Inflammatory macrophage (primary cell): ENCODE measurements at regions not wholly inside any gene's neighbourhood (a gene's known extent, or its start where the extent isn't known, plus 50 kb on each side); places are given as distances from the start of the nearest gene placed in this dataset.
"Not testable (repeated sequence)": the region's sequence is repeated elsewhere in the genome, so short reads cannot be mapped to it uniquely, and the experiment has no call there.

Source experiments
- DNase-seq, 2 donors: peaks; one replicate each; pipeline ENCODE4 v3.0.0-alpha.2; 2020 to 2022

DNA sequence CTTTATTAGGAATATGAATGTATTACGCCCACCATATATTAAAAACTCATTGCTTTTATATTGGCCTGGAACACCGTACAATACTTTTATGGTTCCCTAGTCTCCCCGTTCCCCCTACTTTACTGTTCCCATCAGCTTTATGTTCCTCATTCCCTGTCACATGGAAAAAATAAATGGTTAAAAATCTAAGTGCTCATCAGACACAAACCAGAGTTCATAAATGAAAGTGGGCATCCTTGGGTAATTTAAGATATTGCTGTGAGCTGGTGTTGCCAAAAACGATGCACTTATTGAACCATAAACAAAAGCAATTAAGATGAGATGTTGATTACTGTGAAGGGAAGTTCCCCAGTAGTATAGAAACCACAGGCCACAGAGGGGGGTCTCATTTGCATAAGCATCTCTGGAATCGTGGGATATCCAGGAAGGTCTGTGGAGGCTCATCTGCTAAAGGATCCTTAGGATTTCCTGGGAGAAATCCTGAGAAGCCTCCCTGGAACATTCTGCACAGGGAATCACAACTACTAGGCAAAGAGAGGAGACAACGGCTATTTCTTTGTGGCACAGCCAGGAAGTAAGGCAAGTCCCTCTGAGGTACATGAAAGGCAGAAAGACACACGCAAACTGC, 591.4 kb upstream of the CDH11 start:
- no peak for DNase-seq

DNA sequence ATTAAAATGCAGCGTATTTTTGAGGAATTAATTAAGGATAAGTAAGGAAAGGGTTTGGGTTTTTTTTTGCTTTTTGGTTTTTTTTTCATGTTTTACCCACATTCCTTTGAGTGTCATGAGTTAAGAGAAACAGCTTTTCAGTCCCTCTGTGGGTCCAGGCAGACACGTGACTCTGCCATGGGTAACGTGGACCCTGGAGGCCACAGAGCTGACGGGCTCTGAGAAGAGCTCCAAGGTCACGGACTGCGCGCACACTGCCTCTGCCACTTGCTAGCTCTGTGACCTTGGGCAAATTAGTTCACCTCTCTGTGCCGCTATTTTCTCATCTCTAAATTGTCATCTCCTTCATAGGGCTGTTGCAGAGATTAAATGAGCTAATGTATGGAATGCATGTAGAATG, 588.2 kb upstream of the CDH11 start:
- no peak for DNase-seq

DNA sequence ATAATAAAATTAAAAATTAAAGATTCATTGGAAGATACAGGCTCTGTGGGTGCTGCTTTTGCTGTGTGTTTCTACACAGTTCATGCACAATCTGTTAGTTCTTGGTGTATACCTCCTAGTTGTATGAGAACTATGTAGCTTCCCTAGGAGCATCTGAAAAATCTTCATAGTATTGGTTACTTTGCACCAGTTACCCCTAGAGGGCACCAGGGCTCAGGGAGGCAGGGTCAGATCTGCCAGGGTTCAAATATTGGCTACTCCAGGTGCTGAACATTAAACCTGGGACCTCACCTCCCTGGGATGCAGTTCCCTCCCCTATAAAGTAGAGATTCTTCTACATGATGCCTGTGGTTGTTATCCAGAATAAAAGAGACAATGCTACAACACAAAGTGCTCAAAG, 583.0 kb upstream of the CDH11 start:
- no peak for DNase-seq

DNA sequence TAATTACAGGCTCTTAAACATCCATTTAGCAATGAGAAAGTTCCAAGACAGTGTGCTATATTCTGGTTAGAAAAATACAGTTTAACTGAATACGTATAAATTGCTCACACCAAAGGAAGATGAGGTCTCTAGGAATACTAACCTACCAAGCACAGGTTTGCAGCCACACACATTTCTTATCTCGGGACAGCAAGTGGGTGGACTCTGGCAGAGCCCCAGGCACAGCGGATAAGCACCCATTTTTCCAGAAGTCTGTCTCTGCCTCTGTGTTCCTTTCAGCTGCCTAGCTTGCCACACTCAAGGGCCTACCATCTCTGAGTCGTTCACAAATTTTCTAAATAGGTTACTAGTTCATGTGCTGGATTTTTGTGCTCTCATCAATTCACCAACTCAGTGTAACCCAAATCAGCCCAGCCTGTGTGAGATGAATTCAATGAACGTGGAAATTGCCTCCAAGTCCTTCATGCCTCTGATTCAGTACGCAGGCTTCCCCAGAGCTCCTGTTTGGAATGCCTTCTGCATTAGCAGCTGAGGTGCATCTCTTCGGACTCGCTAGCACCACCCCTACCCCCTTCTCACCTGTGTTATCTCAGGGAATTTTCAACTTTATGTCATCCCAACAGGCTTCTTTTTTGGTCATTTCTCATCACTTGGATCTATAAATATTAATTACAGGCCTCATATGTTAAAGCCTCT, 581.0 kb upstream of the CDH11 start:
- DNase-seq, result no peak

- no peak for DNase-seq
Measured at GRCh38 chr16:65700596-65700995, 578.7 kb upstream of the CDH11 start.

- no peak for DNase-seq
Measured at GRCh38 chr16:65698791-65699321, 577.0 kb upstream of the CDH11 start.

DNA sequence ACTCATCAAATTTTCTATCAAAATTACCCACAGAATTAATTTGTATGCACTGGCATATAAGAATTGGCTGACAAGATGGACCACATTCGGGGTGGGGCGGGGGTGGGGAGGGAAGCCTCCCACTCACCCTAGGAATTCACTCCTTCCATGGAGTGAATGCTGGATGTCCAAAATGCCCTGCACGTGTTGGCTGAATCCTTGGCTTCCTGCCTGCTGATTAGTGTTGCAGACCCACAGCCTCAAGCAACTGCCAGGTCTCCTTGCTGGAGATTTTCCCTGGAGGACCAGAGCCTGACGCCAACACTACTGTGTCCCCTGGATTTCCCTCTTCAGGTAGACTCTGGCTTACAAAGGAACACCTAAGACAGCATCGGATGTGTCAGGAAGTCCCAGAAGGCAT, 575.7 kb upstream of the CDH11 start:
- DNase-seq, result no peak

DNA sequence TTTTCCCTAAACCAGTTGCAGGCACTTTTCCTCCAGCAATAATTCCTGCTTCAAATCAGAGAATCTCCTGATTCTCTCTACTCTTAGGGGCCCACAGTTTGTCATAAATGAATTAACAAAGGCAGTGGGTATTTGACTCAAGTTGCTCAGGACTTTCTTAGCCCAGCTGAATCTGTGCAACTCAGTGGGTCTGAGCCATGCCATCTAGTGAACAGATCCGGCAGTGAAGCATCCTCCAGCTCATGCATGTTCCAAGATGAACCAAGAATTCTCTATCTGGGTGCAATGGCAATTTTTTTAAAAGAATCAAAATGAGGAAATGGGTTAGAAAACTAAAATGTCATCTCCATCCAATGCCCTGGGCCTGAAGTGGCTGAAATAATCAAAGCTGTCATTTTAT, 575.2 kb upstream of the CDH11 start:
- no peak for DNase-seq

DNA sequence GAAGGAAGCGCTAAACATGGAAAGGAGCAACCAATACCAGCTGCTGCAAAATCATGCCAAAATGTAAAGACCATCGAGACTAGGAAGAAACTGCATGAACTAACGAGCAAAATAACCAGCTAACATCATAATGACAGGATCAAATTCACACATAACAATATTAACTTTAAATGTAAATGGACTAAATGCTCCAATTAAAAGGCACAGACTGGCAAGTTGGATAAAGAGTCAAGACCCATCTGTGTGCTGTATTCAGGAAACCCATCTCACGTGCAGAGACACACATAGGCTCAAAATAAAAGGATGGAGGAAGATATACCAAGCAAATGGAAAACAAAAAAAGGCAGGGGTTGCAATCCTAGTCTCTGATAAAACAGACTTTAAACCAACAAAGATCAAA, 570.0 kb upstream of the CDH11 start:
- DNase-seq, result not testable (repeated sequence)

DNA sequence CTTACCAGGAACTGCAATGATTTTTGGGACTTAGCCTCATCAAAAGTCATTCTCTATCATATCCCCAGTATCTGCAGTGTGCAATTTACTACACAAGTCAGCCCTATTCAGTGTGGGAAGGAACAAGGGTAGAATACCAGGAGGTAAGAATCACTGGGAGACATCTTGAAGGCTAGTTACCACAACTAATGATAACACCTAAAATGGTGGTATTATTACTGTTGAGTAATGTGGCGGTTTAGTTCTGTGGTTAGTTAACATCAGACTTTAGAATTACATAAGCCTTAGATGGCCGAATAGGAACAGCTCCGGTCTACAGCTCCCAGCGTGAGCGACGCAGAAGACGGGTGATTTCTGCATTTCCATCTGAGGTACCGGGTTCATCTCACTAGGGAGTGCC, 567.9 kb upstream of the CDH11 start:
- no peak for DNase-seq

GRCh38 chr16:65688301-65688700, 566.4 kb upstream of the CDH11 start:
- DNase-seq, result peak in 1 of 2 donors; percentile 55

- no peak for DNase-seq
Measured at GRCh38 chr16:65684230-65684629, 562.4 kb upstream of the CDH11 start.

DNA sequence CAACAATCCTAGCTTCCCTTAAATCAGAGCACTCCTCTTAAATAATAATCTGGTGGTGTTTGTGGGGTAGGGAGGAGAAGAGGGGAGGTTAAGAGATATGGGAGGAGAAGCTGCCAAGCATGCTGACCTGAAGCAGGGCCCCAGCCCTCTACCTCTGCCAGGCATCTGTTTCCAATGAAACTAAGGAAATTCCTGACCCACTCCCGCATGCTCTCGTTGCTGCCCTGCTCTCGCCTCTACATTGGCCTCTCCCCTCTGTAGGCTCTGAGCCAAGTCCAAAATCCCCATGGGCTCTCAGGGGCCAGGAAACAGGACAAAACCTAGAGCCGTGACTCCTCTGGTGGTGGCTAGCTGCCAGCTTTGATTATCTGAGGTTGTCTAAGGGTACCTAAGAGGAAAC, 559.5 kb upstream of the CDH11 start:
- no peak for DNase-seq

DNA sequence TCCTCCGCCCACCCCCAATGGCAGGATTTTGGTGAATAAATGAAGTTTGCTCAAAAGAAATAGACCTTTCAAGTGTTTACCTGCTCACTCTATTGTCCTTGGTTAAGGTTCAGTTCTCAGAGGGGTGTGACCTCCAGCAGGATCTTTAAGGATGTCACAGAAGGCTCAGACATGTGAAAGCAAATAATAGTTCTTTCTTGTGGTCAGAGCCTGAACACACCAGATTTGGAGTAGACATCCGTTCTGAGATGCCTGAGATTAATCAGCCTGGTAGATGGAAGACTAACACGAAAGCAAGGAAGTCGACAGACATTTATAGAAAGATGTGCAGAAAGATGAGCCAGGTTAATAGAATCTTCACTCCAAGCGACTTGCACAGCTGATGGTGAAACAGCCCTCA, 557.9 kb upstream of the CDH11 start:
- DNase-seq, result no peak

GRCh38 chr16:65675161-65675560, 553.3 kb upstream of the CDH11 start:
- DNase-seq, result no peak

DNA sequence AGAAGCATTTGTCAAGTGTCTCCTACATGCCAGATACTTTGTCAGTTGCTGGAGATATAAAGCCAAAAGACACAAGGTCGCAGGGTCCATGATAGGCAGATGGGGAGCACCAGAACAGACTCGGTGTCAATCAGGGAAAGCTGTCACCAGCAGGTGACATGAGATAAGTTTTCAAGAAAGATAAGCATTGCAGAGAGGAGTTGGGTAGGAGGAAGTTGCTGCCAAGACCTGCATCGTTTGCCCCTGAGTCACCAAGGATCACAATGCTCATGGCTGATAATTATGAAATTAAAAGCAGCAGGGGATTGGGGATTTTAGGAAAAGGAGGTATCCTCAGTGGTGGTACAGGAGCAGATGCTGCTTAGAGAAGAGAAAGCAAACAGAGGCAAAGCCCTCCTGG, 551.1 kb upstream of the CDH11 start:
- DNase-seq, result no peak

GRCh38 chr16:65671071-65671470, 549.2 kb upstream of the CDH11 start:
- peak; percentile 26 to 30 for DNase-seq

- no peak for DNase-seq
Measured at GRCh38 chr16:65668064-65668595, 546.3 kb upstream of the CDH11 start.

DNA sequence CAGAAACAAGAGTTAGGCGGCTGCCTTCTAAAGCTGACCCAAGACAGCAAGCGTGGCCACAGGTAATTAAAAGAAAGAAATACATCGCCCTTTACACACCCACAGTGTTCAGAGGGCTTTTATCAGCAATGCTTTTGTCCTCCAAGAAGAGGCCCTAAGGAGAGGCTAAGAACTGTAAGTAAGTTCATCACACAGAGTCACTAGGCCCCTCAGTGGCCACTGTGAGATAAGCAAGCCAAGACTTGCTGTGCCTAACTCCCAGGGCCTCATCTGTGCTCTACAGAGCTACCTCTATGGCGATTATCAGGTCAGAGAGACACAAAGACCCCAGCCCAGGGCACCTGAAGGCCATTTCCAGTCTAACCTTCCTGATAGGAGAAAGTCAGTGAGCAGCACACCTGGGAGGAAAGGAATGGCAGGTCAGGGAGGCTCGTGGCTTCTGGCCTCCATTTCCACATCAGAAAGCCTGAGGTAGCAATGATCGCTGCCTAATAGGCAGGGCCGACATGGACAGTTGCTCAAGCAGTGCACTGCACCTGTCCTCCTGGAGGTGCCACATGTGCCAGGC, 545.2 kb upstream of the CDH11 start:
- no peak for DNase-seq

GRCh38 chr16:65666132-65666941, 544.5 kb upstream of the CDH11 start:
- no peak for DNase-seq

DNA sequence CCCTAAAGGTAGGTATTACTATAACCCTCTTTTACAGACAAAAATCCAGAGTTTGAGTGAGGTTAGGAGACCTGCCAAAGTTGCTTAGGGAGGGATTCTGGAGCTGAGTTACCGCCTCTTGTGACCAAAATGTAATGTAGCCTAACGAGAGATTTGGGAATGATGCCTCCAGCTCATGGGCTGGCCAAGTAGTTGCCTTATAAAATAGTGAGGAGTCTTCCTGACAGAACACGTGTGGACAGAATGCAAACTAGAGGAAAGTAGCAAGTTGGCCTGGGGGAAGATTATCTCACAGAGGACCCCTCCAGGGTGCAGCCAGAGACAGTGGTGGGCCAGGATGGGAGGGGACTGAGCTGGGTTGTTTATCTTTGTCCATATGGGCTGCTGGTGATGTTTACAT, 543.7 kb upstream of the CDH11 start:
- no peak for DNase-seq

- DNase-seq, result no peak
Measured at GRCh38 chr16:65663774-65664173, 541.9 kb upstream of the CDH11 start.

DNA sequence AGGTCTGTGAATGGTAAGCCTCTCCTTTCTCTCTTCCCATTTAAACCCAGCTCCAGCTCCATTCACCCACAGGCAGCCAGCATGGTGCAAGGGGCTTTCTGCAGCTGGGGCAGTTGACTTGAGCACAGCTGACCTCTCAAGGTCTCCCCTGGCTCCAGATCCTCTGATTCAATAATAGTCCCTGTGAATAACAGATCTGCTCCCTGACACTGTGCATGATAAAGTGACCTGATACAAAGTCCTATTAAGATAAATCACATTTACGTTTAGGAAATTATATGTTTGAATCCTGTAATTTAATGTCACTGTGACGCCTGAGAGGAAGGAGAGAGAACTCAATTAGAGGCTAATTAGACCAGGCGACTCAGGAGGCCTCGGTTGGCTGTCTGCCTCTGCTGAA, 540.4 kb upstream of the CDH11 start:
- DNase-seq, result no peak
